Thyroid gland (tissue), 4 donors: ENCODE measurements at regions not wholly inside any gene's neighbourhood (a gene's known extent, or its start where the extent isn't known, plus 50 kb on each side); places are given as distances from the start of the nearest gene placed in this dataset.

Source experiments
- CTCF ChIP-seq, 6 experiments: fragments of 200-600 bp in 3 of 6; fragments of 450-650 bp in 3 of 6; sonication (generic) in 3 of 6; IDR thresholded peaks; one replicate each; pipeline ENCODE4 v1.5.1; 2016 to 2019; ENCODE audit warnings: antibody characterized with exemption in 6 of 6, mild to moderate bottlenecking in 2 of 6, inconsistent platforms in 1 of 6, moderate library complexity in 1 of 6
- POLR2A ChIP-seq, 2 donors: fragments of 450-650 bp; IDR thresholded peaks; one replicate each; pipeline ENCODE4 v1.6.1; 2017; ENCODE audit warnings: antibody characterized with exemption in 2 of 2, mild to moderate bottlenecking in 2 of 2, moderate library complexity in 1 of 2

- TF ChIP-seq POLR2A (IDR thresholded peaks at IDR 0.05) = no peak
- TF ChIP-seq CTCF (IDR thresholded peaks at IDR 0.05) = no peak
Observed at GRCh38 chr11:113552271-113552670, 77.1 kb upstream of the DRD2 start.
